Fibroblast of skin of scalp (primary cell): ENCODE measurements at regions not wholly inside any gene's neighbourhood (a gene's known extent, or its start where the extent isn't known, plus 50 kb on each side); places are given as distances from the start of the nearest gene placed in this dataset.
A peak's percentile ranks its signal among the peaks of the same experiment; 100 is the strongest.

ENCODE experiments used
- DNase-seq: peaks from one replicate; pipeline ENCODE4 v3.0.0-alpha.2; 2013

DNA sequence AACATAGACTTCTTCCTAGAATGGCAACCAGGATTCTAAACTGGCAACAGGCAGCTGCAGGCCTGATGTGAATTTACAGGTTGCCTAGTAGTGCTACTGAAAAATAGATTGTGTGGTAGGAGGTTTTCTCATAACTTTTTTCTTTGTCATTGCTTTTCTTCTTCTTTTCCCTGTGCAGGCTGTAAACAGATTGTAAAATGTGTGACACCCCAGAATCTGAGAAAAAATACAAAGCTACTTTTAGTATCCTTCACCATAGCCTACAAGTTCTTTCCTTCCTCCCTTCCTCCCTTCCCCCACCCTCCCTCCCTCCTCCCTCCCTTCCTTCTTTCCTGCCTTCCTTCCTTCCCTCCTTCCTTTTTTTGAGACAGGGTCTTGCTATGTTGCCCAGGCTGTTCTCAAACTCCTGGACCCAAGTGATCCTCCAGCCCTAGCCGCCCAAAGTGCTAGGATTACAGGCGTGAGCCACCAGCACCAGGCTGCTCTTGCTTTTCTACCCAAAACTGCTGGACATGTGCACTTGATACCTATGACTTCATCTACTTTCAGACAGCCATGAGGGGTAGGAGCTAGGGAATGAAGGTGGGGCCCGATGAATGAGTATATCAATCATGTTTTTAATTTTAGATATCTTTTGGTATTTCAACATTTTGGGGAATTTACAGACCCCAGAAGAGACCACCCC is 114.2 kb upstream of the EEA1 start:
- DNase-seq, result no peak

DNA sequence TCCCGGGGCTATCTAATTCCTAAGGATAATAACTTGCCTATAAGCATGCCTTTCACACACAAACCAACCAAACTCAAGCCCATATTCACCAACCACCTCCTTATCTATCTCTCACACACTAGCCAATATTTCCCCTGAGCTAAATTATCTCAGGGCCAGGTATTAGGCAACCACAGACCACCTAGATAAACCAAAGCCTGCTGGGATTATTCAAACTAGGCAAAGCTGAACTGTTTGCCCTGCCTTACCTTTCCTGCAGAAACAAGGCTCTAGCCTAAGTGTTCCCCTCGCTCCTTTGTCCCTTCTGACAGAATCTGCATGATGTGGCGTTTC is 114.7 kb upstream of the EEA1 start:
- DNase-seq, result no peak

DNA sequence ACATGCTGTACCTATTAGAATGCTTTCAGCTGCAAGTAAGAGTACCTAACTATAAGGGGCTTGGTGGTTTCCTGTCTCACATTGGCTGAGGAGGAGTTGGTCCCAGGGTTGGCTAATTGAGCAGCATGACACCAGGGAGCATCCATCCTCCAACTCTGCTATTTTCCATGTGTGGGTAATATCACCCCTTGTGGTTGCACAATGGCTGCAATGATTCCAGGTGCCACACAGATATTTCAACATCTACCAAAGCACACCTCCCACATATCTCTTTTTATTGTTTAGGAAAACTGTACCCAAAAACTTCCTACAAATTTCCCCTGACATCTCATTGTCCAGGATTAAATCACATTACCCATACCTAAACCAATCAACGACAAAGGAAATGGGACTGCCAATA is 118.0 kb upstream of the EEA1 start:
- no peak for DNase-seq

DNA sequence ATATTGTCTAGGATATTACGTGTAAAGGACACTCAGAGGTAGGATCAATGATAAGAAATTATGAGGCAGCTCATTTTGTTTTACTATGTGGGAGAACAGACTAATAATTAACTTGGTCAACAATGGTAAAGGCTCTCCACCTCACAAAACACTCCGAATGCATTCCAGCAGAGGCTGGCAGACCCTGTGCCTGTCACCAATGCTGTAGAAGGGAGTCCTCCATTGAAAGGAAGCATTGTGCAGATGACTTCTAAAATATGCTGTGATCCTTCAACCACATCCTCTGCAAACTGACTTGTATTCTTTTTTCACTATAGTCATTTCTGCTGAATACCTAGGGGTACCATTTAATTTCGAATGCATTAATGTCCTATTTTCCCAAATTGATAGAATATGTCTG is 119.6 kb upstream of the EEA1 start:
- DNase-seq, result no peak

DNA sequence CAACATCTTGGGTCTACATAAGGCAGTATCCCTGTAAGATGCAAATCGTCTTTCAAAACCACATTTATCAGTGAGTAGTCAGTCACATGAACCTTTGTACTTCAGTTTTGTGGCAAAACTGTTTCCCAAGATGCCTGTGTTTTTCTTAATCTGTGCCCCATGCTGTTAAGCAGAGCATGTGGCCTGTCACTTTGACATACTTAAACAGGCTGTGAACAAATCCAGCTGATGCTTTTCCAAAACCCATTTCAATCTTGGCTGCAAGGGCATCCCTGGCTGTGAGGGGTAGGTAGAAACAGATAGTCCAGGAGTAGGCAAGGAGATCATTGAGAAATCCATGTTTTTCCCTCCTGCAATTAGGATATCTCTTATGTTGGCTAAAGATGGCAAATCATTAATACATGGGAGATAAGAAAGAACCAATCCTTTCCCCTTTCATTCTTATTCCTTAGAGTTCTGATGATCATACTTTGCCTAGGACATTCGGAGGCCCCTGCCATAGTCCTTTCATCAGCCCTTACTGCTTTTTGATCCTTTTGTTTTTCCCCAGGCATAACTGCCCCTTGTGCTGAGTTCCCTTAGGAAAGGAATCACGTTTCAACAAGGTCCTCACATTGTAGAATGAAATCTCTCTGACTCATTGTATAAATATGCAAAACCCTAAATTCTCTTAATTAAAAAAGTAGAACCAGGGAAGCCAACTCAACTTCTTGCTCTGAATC is 121.1 kb upstream of the EEA1 start:
- DNase-seq, result peak; percentile 63

DNA sequence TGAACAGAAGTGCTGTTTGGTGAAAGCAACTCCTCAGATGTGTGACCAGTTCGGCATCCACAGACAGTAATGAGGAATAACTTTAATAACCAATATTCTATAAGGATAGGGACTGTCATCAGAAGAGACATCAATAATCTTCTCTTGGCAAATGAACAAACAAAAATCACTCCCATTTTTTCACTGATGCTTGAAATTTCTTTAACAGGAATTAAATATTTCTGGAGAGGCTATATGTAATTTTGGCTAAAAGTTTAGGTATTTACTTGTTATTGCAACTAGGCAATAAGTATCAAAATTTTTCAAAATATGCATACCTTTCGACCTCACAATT is 121.6 kb upstream of the EEA1 start:
- no peak for DNase-seq

DNA sequence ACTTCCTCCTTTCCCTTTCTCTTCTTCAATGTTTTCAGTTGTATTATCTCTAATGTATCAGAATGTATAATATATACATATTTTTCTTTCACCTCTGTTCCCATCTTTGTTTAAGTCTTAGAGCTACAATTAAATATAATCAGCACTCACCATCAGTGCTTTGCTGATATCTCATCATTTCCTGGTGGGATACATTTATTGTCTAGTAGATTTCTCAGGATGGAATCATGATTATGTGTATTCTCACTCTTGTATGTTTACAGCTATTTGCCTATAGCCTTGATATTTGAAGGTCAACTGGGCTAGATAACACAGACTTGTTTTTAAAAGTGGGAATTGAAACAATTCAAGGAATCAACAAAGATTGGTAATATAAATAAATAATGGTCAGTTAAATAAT is 124.9 kb upstream of the EEA1 start:
- no peak for DNase-seq

DNA sequence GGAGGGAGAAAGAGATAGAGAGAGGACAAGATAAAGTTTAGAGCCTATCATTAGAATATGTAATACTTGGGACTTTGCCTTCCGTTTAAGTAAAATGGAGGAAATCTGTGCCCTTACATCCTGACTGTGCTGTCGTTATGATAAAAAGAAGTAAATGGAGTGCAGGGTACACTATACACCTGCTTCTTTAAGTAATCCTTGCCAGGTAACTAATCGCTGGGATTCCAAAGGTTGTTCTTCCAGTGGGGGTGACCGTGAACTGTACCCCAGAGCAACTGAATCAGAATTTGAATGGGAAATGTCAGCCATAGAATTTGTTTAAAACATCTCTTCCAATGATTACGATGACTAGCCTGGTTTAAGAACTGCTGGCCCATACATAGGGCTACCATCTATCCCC is 126.1 kb upstream of the EEA1 start:
- DNase-seq, result no peak

DNA sequence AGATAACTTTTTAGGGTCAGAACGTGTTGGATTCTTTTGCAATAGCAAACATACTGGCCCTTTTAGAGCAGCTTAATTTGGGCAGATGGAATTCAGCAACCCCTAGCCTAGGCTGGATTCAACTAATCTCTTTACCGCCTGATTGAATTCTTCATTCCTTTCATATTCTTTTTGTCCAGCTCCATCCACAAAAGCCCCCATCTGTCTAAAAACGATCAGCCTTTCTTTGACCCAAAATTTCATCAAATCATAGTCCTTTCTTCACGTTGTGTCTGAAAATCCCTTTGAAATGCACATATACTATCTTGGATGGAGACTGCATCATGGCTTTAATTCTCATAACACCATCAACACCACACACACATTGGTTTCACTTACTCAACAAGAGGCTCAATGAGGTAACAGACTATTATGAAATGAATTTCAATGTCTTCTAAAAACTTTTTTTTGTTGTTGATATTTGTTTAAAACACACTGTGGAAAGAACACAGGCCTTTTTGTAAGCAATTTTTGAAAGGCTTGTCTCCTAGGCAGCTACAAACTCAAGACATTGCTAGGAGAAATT is 128.0 kb upstream of the EEA1 start:
- no peak for DNase-seq

DNA sequence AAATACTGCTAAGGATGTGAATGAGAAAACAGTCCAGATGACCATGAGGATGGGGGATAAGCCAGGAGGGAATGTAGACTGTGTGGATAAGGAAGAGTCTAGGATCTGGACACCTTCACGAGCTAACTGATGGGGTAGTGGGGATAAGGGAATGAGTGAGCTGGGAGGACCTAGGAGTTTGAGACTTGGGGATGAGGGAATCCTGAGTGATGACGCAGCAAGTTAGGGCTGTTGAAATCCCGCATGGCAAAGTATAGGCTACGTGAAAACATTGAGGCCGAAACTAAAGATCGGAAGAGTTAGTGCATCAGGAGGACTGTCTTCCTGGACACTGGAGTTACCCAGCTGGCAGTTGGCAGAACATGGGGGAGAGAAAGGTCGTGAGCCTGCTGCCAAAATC is 129.2 kb upstream of the EEA1 start:
- no peak for DNase-seq

DNA sequence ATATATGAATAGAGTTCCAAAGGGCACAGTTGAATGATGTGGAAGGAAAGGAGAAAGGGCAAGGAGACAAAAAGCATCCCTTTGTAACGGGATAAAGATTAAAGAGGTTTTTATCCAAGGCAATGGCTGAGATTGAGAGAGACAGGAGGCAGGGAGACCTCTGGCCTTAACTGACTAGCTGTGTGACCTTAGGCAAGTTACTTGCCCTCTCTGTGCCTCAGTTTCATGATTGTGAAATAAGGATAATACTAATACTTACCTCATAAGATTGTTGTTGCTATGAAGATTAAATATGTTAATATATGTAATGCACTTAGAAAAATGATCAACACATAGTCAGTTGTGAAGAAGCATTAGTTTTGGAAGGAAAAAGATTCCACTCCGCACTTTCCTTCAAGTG is 130.2 kb upstream of the EEA1 start:
- no peak for DNase-seq

DNA sequence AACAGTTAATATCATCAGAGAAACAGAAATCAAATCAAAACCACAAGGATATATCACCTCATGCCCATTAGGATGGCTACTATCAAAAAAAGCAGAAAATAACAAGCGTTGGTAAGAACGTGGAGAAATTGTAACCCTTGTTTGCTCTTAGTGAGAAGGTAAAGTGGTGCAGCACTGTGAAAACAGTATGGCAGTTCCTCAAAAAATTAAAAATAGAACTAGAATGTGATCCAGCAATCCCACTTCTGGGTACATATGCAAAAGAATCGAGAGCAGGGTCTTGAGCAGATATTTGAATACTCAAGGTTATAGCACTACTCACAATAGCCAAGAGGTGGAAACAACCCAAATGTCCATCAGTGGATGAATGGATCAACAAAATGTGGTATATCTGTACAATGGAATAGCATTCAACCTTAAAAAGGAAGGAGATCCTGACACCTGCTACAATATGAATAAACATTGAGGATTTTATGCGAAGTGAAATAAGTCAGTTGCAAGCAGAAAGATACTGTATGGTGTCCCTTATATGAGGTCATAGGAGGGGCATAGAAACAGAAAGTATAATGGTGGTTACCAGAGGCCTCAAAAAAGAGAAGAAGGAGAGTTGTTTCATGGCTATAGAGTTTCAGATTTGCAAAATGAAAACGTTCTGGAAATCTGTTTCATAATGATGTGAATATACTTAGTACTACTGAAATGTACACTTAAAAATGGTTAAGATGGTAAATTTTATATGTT is 131.0 kb upstream of the EEA1 start:
- DNase-seq, result no peak

DNA sequence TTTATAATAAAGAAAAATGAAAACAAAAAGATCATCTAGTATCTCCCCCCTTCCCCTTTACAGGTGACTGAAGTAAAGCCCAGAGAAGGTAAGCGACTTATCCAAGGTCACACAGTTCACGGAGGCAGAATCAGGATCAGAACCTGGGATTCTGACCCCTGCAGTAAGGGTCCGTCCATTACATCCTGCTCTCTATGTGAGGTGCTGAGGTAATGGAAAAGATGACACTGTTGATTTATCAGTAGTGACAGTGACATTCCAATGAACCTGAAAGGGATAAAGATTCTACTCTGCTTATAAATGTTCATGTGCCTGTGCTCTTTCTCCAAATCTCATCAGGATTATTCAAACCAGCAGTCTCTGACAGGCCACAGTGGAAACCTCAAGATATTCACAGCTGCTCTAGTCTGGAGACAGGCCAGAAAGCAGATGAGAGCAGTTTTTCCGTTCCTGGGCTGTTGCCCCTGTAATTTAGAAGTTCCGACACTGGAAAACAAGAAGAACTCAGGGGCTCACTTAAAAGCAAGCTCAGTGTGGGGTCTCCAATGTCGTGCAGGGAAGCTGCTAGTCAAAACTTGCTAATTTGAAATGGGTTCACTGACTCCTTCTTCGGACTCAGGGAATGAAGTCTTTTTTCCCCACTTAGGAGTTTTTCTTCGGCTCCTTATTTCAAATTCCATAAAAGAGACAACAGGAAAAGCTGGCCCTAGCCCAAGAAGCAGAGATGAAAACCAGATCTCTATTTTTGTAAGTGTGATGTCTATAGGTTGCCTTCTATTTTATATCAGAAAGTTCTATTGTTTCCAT is 131.8 kb upstream of the EEA1 start:
- DNase-seq, result peak; percentile 79

DNA sequence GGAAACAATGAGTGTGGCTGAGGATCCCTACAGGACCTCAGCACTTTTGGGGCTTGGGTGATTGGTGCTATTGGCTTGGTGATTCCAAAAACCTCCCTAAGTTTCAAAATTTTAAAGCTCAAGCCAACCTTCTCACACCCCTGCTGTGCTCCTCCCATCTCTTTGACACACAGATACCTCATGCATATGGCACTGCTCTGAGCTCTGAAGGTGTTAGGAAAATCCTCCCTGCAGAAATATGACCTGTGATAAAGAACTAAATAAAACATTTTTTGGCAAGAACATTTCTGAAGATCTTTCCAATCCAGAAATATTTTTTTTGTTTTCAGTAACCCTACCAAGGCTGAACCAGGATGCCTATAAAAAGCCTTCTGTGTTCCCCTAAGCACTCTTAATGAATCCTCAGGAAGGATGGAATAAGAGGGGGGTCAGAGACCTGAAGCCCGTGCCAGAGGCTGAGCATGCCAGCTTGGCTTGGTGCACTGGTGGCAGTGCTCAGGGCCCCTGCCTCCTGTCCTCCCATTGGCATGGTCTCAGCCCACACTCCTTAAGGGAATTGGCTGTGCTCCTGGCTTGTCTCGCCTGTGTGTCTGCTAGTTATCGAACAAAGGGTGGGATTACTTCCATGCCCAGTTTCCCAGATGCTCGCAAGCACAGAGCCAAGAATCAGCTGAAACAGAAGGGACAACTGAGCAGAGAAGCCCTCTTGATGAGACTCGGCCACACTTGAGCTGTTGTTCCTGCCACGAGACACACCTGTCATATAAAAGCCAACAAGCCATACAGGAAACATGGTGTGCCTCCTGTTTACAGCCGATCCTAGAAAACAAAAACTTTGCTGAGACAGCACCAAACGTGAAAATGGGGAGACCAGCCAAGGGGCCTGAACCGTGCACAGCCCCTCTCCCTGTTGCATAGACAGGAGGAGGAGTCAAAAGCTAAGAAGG is 132.7 kb upstream of the EEA1 start:
- DNase-seq, result no peak

DNA sequence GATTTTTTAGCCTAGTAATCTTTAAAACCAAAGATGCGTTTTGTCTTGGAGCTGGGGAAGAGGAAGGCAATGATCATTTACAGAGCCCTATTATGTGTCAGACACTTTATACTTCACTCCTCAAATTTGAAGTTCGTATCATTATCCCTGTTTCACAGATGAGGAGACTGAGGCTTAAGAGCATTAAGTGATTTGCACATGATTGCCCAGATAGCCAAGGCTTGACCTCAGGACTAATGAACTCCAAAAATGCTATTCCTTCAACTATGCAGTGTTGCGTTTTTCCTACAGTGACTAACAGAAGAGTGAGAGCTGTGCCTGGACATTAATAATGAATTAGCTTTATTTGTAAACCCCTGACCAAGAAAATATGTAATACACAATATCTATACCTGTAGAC is 136.8 kb upstream of the EEA1 start:
- no peak for DNase-seq

DNA sequence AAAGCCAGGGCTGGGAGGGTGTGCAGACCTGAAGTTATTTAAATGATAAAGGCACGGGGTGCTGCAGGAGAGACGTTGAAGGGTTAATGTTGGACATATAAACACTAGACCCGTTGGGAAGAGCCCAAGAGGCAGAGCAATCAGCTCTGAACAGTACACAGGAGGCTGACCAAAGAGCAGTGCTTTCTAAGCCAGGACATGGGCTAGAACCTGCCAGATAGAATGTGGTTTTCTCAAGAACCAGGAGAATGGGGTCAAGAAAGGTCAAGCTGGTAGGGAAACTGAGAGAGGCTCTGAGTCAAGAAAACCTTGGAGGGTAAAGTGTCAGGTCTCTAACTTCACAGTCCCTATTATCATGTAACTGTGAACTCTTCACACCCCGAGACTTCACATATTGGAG is 143.2 kb upstream of the EEA1 start:
- DNase-seq, result no peak

DNA sequence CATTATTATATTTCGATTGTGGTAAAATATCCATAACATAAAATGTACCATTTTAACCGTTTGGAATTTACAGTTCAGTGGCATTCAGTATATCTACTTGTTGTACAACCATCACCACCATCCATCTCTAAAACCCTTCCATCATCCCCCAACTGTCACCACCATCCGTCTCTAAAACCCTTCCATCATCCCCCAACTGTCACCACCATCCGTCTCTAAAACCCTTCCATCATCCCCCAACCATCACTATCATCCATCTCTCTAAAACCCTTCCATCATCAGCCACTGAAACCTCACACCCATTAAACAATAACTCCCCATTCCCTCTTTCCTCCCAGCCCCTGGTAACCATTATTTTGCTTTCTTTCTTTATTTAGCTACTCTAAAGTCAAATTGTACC is 144.2 kb upstream of the EEA1 start:
- no peak for DNase-seq

DNA sequence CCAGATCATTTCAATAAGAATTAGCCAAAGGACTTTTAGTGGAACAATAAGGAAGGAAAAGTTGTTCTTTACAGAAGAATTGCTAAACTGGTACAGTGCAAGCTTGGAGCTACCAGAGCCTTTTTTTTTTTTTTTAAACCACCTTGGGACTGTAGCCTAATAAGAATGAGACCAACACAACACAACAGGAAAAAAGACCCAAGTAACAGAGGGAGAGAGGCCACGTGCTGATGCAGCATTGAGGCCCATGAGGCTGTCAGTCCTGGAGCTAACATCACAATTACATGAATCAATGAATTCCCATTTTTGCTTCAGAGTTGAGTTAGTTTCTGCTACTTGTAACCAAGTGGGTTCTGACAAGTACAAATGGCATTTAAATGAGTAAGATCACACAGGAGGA is 149.0 kb upstream of the EEA1 start:
- no peak for DNase-seq

DNA sequence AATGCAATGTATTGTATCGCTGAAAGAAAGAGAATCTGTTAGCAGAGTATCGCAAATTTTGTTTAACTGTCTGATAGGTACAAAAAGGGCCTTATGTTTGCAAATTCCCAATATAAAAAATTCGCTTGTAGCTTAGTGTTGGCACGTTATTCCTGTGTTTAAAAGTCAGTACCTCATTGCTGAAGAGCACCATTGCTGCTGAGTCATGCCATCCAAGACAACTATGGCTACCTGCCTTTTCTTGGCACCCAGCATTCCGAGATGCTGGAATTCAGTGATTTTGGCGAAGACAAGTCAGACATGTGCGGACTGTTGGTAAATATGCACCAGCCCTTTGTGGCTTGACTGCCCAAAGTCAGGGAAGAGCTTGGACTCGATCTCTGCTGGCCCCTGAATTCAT is 149.5 kb upstream of the EEA1 start:
- no peak for DNase-seq

DNA sequence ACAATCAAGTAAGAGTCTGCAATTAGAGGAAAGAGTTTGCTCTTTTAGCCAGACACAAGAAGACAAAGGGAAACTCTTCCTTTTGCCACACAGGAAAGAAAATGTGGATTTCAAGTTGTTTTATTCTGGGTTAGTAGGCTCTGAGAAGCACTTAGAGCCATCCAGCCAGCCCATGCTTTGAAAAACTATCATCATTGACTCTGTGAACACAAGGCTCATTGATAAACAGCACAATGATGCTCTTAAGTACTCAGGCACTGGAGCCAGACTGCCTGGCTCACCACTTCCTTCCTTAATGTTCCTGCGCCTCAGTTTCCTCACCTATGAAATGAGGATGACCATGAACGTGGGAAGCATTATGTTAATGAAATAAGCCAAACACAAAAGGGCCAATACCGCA is 150.2 kb upstream of the EEA1 start:
- DNase-seq, result no peak

DNA sequence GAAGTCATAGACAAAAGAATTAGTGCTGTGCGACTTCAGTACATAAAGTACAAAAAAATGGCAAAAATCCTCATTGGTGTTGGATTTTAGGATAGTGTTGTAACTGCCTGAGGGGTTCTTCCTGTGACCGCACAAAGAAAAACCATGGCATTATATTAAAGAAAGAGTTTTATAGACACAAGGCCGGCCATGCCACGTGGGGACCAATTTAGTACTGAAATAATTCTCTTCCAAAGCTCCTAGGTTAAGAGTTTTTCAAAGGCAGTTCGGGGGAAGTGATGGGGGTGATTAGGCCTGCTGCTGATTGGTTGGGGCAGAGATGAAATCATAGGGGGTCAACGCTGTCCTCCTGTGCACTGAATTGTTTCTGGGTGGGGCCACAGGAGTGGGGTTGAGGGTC is 150.9 kb upstream of the EEA1 start:
- DNase-seq, result no peak

DNA sequence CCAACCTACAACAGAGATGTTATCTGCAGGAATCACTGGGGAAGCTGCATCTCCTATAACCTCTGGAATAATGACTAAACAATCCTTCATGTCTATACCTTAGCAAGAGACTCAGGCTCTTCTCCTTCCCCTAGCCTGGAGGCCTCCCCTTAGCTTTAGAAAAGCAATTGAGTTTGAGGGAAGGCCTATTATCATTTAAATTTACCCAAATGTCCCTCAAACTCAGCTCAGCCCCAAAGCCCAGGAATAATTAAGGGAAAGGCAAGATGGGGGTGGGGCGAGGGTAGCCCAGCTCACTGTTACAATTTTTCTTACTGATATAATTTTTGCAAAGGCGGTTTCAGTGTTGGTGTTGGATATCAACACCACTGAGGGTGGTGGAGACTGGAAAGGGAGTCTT is 151.4 kb upstream of the EEA1 start:
- no peak for DNase-seq
